ENCODE measurements at regions not wholly inside any gene's neighbourhood (a gene's known extent, or its start where the extent isn't known, plus 50 kb on each side); places are given as distances from the start of the nearest gene placed in this dataset.

DNA sequence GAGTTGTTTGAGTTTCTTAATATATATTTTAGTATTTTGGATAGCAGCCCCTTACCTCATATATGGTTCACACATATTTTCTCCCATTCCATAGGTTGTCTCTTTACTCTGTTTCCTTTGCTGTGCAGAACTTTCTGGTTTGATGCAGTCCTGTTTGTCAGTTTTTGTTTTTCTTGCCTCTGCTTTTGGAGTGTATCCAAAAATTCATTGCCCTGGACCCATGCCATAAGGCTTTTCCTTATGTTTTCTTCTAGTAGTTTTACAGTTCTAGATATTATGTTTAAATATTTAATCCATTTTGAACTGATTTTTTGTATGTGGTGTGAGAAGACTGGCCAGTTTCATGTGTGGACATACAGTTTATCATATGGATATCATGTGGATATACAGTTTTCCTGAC is 58.5 kb upstream of the NUDT6 start:
- no peak overlapping the region for H3K4me3 ChIP-seq (ENCODE audit: low read length)
- H2AFZ ChIP-seq (ENCODE audit: low read depth, low read length): no peak overlapping the region
- no peaks in the 10 kb centered on the region for H3K9me2 ChIP-seq (ENCODE audit: insufficient read depth, low read length)
- H3K79me2 ChIP-seq (replicated peaks; ENCODE audit: insufficient read depth, low read length): no peaks in the 10 kb centered on the region
- H3K9ac ChIP-seq (ENCODE audit: low read length): no peak overlapping the region
- TF ChIP-seq MXI1 (conservative IDR thresholded peaks at IDR 0.05; ENCODE audit: poor library complexity, severe bottlenecking): no peak
- TF ChIP-seq, protein P1, sequence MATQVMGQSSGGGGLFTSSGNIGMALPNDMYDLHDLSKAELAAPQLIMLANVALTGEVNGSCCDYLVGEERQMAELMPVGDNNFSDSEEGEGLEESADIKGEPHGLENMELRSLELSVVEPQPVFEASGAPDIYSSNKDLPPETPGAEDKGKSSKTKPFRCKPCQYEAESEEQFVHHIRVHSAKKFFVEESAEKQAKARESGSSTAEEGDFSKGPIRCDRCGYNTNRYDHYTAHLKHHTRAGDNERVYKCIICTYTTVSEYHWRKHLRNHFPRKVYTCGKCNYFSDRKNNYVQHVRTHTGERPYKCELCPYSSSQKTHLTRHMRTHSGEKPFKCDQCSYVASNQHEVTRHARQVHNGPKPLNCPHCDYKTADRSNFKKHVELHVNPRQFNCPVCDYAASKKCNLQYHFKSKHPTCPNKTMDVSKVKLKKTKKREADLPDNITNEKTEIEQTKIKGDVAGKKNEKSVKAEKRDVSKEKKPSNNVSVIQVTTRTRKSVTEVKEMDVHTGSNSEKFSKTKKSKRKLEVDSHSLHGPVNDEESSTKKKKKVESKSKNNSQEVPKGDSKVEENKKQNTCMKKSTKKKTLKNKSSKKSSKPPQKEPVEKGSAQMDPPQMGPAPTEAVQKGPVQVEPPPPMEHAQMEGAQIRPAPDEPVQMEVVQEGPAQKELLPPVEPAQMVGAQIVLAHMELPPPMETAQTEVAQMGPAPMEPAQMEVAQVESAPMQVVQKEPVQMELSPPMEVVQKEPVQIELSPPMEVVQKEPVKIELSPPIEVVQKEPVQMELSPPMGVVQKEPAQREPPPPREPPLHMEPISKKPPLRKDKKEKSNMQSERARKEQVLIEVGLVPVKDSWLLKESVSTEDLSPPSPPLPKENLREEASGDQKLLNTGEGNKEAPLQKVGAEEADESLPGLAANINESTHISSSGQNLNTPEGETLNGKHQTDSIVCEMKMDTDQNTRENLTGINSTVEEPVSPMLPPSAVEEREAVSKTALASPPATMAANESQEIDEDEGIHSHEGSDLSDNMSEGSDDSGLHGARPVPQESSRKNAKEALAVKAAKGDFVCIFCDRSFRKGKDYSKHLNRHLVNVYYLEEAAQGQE (IDR thresholded peaks at IDR 0.05; ENCODE audit: borderline replicate concordance): no peak
- no peak for TF ChIP-seq RAD21 (conservative IDR thresholded peaks at IDR 0.05)
- TF ChIP-seq SMC3 (conservative IDR thresholded peaks at IDR 0.05; ENCODE audit: poor library complexity): no peak
- no peak for TF ChIP-seq EZH2 (IDR thresholded peaks at IDR 0.05; ENCODE audit: borderline replicate concordance, insufficient read depth, low read length, poor library complexity, severe bottlenecking)
- H4K20me1 ChIP-seq (ENCODE audit: insufficient read depth): no peaks in the 10 kb centered on the region
- H3K36me3 ChIP-seq (ENCODE audit: insufficient read depth, low read length): no peaks in the 10 kb centered on the region
- no peak overlapping the region for H3K27ac ChIP-seq (ENCODE audit: low read length)
- H3K27me3 ChIP-seq (ENCODE audit: insufficient read depth, low read depth, low read length): no peaks in the 10 kb centered on the region
- no peaks in the 10 kb centered on the region for H3K9me3 ChIP-seq (ENCODE audit: low read length)
- no peaks in the 10 kb centered on the region for H3F3A ChIP-seq (ENCODE audit: insufficient read depth, low read length, poor library complexity, severe bottlenecking)
- no peak overlapping the region for H3K4me2 ChIP-seq (ENCODE audit: low read length)

- no peaks in the 10 kb centered on the region for H3K9me3 ChIP-seq (ENCODE audit: low read length)
- no peaks in the 10 kb centered on the region for H3F3A ChIP-seq (ENCODE audit: insufficient read depth, low read length, poor library complexity, severe bottlenecking)
- H3K27me3 ChIP-seq (ENCODE audit: insufficient read depth, low read depth, low read length): no peaks in the 10 kb centered on the region
- no peak overlapping the region for H3K9ac ChIP-seq (ENCODE audit: low read length)
- H3K9me2 ChIP-seq (ENCODE audit: insufficient read depth, low read length): no peaks in the 10 kb centered on the region
- no peak overlapping the region for H3K4me2 ChIP-seq (ENCODE audit: low read length)
- no peaks in the 10 kb centered on the region for H3K36me3 ChIP-seq (ENCODE audit: insufficient read depth, low read length)
- H4K20me1 ChIP-seq (ENCODE audit: insufficient read depth): no peaks in the 10 kb centered on the region
- no peaks in the 10 kb centered on the region for H3K79me2 ChIP-seq (replicated peaks; ENCODE audit: insufficient read depth, low read length)
- H2AFZ ChIP-seq (ENCODE audit: low read depth, low read length): no peak overlapping the region
- TF ChIP-seq POLR2AphosphoS5 (IDR thresholded peaks at IDR 0.05) (no peak), MXI1 (conservative IDR thresholded peaks at IDR 0.05; ENCODE audit: poor library complexity, severe bottlenecking) (no peak), TAF1 (IDR thresholded peaks at IDR 0.05; ENCODE audit: low read depth) (no peak)
- TF ChIP-seq, protein P1 (IDR thresholded peaks at IDR 0.05; ENCODE audit: borderline replicate concordance): no peak
- H3K4me3 ChIP-seq (ENCODE audit: low read length): no peak overlapping the region
- no peak overlapping the region for H3K27ac ChIP-seq (ENCODE audit: low read length)
Observed at GRCh38 chr4:122988696-122989095, 66.3 kb upstream of the NUDT6 start.

DNA sequence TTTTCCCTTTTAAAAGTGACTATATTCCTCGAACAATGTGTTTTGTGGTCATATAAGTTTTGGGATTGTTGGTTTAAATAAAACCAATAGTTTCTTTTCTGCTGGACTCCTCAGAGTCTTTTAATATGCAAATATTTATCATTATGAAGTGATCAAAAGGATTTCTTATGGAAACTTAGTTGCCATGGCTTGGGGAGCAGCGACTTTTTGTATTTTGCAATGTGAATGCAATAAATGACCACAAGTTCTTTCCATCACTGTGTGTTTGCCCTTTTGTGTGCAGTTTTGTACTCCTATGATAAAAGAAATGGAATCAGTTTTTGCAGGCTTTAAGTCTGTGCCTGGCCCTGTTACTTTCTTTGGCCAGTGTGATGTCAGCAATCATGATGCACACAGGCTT is 68.5 kb upstream of the NUDT6 start:
- H3K9ac ChIP-seq (ENCODE audit: low read length): no peak overlapping the region
- no peaks in the 10 kb centered on the region for H3K79me2 ChIP-seq (replicated peaks; ENCODE audit: insufficient read depth, low read length)
- H3K4me3 ChIP-seq (ENCODE audit: low read length): no peak overlapping the region
- H3K9me3 ChIP-seq (ENCODE audit: low read length): no peaks in the 10 kb centered on the region
- no peaks in the 10 kb centered on the region for H3K27me3 ChIP-seq (ENCODE audit: insufficient read depth, low read depth, low read length)
- H3F3A ChIP-seq (ENCODE audit: insufficient read depth, low read length, poor library complexity, severe bottlenecking): no peaks in the 10 kb centered on the region
- H3K36me3 ChIP-seq (ENCODE audit: insufficient read depth, low read length): no peaks in the 10 kb centered on the region
- H3K4me2 ChIP-seq (ENCODE audit: low read length): no peak overlapping the region
- no peaks in the 10 kb centered on the region for H4K20me1 ChIP-seq (ENCODE audit: insufficient read depth)
- no peak overlapping the region for H2AFZ ChIP-seq (ENCODE audit: low read depth, low read length)
- H3K9me2 ChIP-seq (ENCODE audit: insufficient read depth, low read length): no peaks in the 10 kb centered on the region
- no peak overlapping the region for H3K27ac ChIP-seq (ENCODE audit: low read length)
- TF ChIP-seq SMC3 (conservative IDR thresholded peaks at IDR 0.05; ENCODE audit: poor library complexity) (no peak), POLR2AphosphoS5 (IDR thresholded peaks at IDR 0.05) (no peak), EZH2 (IDR thresholded peaks at IDR 0.05; ENCODE audit: borderline replicate concordance, insufficient read depth, low read length, poor library complexity, severe bottlenecking) (no peak), MXI1 (conservative IDR thresholded peaks at IDR 0.05; ENCODE audit: poor library complexity, severe bottlenecking) (no peak), RAD21 (conservative IDR thresholded peaks at IDR 0.05) (no peak), TAF1 (IDR thresholded peaks at IDR 0.05; ENCODE audit: low read depth) (no peak), EP300 (conservative IDR thresholded peaks at IDR 0.05; ENCODE audit: poor library complexity, severe bottlenecking) (no peak)
- TF ChIP-seq, protein P2, sequence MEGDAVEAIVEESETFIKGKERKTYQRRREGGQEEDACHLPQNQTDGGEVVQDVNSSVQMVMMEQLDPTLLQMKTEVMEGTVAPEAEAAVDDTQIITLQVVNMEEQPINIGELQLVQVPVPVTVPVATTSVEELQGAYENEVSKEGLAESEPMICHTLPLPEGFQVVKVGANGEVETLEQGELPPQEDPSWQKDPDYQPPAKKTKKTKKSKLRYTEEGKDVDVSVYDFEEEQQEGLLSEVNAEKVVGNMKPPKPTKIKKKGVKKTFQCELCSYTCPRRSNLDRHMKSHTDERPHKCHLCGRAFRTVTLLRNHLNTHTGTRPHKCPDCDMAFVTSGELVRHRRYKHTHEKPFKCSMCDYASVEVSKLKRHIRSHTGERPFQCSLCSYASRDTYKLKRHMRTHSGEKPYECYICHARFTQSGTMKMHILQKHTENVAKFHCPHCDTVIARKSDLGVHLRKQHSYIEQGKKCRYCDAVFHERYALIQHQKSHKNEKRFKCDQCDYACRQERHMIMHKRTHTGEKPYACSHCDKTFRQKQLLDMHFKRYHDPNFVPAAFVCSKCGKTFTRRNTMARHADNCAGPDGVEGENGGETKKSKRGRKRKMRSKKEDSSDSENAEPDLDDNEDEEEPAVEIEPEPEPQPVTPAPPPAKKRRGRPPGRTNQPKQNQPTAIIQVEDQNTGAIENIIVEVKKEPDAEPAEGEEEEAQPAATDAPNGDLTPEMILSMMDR (IDR thresholded peaks at IDR 0.05; ENCODE audit: poor library complexity, severe bottlenecking): no peak
- TF ChIP-seq, protein P1 (IDR thresholded peaks at IDR 0.05; ENCODE audit: borderline replicate concordance): no peak
